GM08714 (cell line): ENCODE measurements at regions not wholly inside any gene's neighbourhood (a gene's known extent, or its start where the extent isn't known, plus 50 kb on each side); places are given as distances from the start of the nearest gene placed in this dataset.

Experiments used
- H3K4me3 ChIP-seq: fragments of 200-500 bp; sonication (Bioruptor generic); 2 replicates; pipeline ENCODE4 v1.5.1; 2014; ENCODE audit warnings: mild to moderate bottlenecking, low read length, inconsistent platforms
- ZNF274 ChIP-seq: IDR thresholded peaks from 2 replicates; pipeline ENCODE4 v1.6.1; 2012; ENCODE audit warnings: mild to moderate bottlenecking, low read depth, low read length

- no peak for TF ChIP-seq ZNF274
- H3K4me3 ChIP-seq = no peak overlapping the region
Measured at GRCh38 chr6:169963581-169964297, 212.3 kb downstream of the ERMARD start.

- H3K4me3 ChIP-seq = no peak overlapping the region
- TF ChIP-seq ZNF274 = no peak
Measured at GRCh38 chr6:169962604-169963469, 211.4 kb downstream of the ERMARD start.

DNA sequence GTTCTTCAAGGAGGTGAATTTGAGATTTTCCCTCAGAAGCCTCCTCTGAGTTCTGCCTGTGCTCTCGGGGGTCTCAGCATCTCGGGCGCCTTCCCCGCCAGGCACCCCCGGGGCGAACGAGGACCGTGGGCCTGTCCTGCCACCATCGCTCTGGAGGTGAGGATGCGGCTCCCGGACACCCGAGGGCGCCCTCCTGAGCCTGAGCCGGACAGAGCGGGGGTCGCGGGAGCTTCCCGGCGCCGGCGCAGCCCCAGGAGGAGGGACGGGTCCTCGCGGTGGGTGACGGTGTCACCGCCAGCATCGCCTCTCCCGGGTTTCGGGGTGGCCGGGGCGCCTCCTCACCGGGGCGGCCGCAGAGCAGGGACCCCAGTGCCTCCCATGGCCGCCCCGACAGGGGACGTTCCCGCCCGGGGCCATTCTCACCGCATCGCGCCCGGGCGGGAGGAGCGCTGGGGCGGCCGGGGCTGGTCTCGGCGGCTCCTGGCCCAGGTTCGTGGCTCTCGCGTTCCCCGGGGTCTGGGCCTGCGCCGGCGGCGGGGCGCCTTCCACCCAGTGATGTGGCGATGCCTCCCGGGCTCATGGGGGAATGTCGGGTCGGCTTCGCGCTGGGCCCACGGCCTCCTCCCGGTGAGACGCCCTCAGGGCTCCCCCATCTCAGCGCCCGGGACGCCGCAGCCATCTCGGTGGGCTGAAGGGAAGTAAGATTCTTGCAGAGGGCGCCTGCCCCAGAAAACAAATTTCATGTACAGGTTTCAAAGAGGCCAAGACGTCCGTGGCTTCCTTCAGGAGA, 210.5 kb downstream of the ERMARD start:
- no peak for TF ChIP-seq ZNF274
- no peak overlapping the region for H3K4me3 ChIP-seq

DNA sequence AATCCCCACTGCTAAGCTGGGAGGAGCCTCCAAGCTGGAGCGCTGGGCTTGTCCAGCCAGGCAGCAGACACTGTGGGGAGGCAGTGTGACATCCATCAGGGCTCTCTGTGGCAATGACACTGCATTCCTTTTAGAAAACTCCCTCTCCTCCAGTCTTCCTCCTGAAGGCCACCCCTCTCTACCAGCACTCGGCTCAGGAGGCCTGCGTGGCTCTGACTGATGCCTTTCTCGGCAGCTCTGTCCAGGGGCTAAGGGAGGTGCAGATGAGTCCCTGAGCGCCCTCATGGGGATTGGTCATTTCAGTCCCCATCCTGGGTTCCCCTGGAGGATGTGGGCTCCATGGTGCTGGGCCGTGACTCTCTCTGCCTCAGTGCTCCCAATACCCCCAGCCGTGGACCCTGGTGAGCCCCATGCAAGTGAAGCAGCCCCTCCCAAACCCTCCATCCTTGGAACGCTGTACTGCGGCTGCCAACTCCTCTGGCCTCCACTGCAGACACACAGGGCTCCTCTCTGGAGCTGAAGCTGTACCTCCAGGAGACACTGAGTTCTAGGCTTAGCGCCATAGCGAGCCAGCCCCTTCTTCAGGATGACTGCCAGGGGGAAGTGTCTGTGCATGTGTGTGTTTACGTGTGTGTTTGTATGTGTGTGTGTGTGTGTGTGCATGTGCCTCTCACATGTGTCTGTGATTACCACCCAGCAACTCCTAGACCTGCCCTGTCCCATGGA, 209.6 kb downstream of the ERMARD start:
- TF ChIP-seq ZNF274 = no peak
- no peak overlapping the region for H3K4me3 ChIP-seq

- TF ChIP-seq ZNF274 = no peak
- H3K4me3 ChIP-seq = no peak overlapping the region
Measured at GRCh38 chr6:169960521-169960885, 209.1 kb downstream of the ERMARD start.

- no peak for TF ChIP-seq ZNF274
- H3K4me3 ChIP-seq = no peak overlapping the region
Measured at GRCh38 chr6:169960003-169960344, 208.6 kb downstream of the ERMARD start.

- TF ChIP-seq ZNF274 = no peak
- H3K4me3 ChIP-seq = no peak overlapping the region; the same call in 1 of the 2 replicates
Measured at GRCh38 chr6:169959136-169960002, 207.9 kb downstream of the ERMARD start.

GRCh38 chr6:169958510-169958909, 207.1 kb downstream of the ERMARD start:
- H3K4me3 ChIP-seq = no peak overlapping the region
- TF ChIP-seq ZNF274 = no peak

DNA sequence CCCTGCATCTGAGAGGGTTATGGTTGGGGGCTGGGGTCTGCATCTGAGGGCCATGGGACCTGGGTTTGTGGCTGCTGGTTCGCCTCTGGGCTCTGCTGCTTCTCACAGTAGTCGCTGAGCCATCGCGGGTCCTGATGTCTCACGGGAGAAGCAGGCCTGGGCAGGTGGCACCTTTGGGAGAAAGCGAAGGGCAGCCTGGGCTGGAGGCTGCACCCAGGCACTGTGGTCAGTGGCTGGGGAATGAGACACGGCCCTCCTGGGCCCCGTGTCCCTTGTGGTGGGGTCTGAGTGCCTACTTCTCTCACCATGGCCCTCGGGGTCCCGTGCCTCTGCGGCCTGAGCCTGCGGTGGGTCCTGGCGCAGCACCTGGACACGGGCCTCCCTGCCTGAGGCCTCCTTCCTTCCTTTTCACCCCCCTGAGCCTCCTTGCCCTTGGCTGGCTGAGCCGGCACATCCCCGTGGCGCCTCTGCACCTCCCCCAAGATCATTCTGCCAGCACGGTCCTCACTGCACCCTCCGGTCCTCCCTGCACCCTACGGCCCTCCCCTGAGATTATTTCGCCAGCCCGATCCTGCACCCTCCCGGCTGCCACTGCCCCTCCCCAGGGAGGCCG, 206.0 kb downstream of the ERMARD start:
- no peak overlapping the region for H3K4me3 ChIP-seq
- TF ChIP-seq ZNF274 = no peak

GRCh38 chr6:169956580-169956979, 205.2 kb downstream of the ERMARD start:
- no peak for TF ChIP-seq ZNF274
- H3K4me3 ChIP-seq = no peak overlapping the region

GRCh38 chr6:169955731-169956437, 204.5 kb downstream of the ERMARD start:
- no peak for TF ChIP-seq ZNF274
- no peak overlapping the region for H3K4me3 ChIP-seq

DNA sequence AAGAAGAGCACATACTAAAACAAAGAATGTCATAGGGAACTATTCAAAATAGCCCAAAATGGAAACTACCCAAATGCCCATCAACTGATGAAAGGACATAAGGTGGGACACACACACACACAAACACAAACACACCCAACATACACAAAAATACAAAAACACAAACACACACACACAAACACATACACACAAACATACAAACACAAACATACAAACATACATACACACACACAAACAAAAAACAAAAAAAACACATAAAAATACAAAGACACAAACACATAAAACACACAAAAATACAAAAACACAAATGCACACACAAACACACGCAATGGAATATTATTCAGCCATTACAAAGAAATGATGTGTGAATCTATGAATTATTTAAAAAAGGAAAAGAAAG, 203.6 kb downstream of the ERMARD start:
- H3K4me3 ChIP-seq = no peak overlapping the region
- no peak for TF ChIP-seq ZNF274

DNA sequence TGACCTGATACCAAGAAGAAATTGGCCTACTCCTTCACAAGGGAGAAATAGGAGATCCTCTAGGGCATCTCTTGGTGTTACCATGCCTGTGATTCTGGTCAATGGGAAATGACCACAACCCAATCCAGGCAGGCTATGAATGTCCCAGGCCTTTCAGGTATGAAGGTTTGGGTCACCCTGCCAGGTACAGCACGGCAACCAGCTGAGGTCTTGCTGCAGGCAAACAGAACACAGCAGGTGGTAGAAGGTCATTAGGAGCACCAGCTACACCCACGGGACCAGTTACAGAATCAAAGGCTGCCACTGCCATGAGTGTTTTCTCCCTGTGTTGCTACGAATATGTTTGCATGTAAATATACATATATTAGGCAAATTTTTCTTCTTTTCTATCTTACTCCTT, 202.3 kb downstream of the ERMARD start:
- no peak overlapping the region for H3K4me3 ChIP-seq
- no peak for TF ChIP-seq ZNF274
